Stimulated activated naive CD8-positive, alpha-beta T cell treated with anti-CD3 and anti-CD28 coated beads, Interleukin-15, Interleukin-2, amounts not matched to agents 100 ng/mL and 50 ng/mL, for 24 hours (primary cell): ENCODE measurements at regions not wholly inside any gene's neighbourhood (a gene's known extent, or its start where the extent isn't known, plus 50 kb on each side); places are given as distances from the start of the nearest gene placed in this dataset.
A peak's percentile ranks its signal among the peaks of the same experiment; 100 is the strongest.
"Not testable (repeated sequence)": the region's sequence is repeated elsewhere in the genome, so short reads cannot be mapped to it uniquely, and the experiment has no call there.

Experiments
- H3K27ac Mint-ChIP-seq: one replicate; pipeline ENCODE4 v1.8.0; 2021; ENCODE audit warnings: mild to moderate bottlenecking, mixed read lengths
- H3K27me3 Mint-ChIP-seq: one replicate; pipeline ENCODE4 v1.8.0; 2021; ENCODE audit warnings: mixed read lengths
- H3K36me3 Mint-ChIP-seq: one replicate; pipeline ENCODE4 v1.8.0; 2021; ENCODE audit warnings: low read depth, mixed read lengths
- H3K4me1 Mint-ChIP-seq: one replicate; pipeline ENCODE4 v1.8.0; 2021; ENCODE audit warnings: low read depth, mixed read lengths
- H3K4me3 Mint-ChIP-seq: one replicate; pipeline ENCODE4 v1.8.0; 2021; ENCODE audit warnings: mild to moderate bottlenecking, mixed read lengths
- H3K9me3 Mint-ChIP-seq: one replicate; pipeline ENCODE4 v1.8.0; 2021; ENCODE audit warnings: mixed read lengths

DNA sequence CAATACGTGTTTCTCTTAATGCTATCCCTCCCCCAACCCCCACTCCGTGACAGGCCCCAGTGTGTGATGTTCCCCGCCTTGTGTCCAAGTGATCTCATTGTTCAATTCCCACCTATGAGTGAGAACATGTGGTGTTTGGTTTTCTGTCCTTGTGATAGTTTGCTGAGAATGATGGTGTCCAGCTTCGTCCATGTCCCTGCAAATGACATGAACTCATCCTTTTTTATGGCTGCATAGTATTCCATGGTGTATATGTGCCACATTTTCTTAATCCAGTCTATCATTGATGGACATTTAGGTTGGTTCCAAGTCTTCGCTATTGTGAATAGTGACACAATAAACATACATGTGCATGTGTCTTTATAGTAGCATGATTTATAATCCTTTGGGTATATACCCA, 52.5 kb downstream of the KIAA0408 start:
- not testable (repeated sequence) for H3K27ac Mint-ChIP-seq, H3K36me3 Mint-ChIP-seq, H3K4me3 Mint-ChIP-seq, H3K9me3 Mint-ChIP-seq, H3K27me3 Mint-ChIP-seq
- peaks cover 23% of the 10 kb centered on the region for H3K4me1 Mint-ChIP-seq

DNA sequence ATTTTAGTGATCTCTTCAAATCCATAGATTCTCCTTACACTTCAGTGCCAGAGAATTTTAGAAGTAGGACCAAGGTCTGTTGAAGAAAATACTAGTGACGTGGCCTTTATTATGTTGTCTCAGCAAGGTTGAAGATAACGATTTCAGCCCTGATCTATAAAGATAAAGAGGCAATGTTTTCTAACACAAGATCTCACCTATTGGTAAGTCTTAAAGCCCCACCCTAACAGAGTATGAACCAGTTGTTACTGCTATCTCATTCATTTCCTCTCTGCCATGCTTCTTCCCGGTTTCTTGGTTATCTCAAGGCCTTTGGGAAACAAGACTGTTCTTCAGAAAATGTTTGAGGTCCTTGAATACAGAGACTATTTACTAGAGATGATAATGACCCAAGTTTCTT, 53.1 kb downstream of the KIAA0408 start:
- Mint-ChIP-seq H3K36me3 (no peaks in the 10 kb centered on the region), H3K9me3 (peaks cover 5% of the 10 kb centered on the region), H3K27me3 (no peaks in the 10 kb centered on the region), H3K4me1 (peaks cover 23% of the 10 kb centered on the region), H3K4me3 (no peak overlapping the region), H3K27ac (no peak overlapping the region)

DNA sequence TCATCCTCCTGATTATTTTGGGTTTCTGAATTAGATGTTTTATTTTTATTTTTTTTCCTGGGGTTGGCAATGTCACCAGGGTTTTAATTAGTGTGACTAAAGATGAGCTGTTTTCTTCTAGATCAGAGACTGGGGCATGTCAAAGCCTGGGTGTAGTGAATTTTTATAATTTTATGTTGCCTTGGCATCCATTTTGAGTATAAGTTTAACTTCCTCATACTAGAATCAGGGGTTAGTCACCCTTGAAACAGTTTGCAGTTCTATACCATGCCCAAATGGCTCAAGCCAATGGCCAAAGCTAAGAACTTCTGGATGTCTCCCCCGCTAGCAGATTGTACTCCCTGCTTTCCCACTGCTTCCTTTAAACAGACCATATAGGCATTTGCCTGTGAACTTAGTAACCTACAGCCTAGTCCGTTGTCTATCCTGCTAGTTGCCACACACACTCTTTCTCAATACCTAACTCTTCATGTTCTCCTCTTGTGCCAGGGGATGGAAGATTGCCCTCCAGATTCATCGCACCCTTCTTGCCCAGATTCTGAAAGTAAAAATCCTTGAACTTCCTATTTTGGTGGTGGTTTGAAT, 54.5 kb downstream of the KIAA0408 start:
- no peak overlapping the region for H3K27ac Mint-ChIP-seq
- H3K4me1 Mint-ChIP-seq: peaks cover 23% of the 10 kb centered on the region
- H3K4me3 Mint-ChIP-seq: no peak overlapping the region
- H3K36me3 Mint-ChIP-seq: no peaks in the 10 kb centered on the region
- H3K9me3 Mint-ChIP-seq: peaks cover 3% of the 10 kb centered on the region
- H3K27me3 Mint-ChIP-seq: no peaks in the 10 kb centered on the region

DNA sequence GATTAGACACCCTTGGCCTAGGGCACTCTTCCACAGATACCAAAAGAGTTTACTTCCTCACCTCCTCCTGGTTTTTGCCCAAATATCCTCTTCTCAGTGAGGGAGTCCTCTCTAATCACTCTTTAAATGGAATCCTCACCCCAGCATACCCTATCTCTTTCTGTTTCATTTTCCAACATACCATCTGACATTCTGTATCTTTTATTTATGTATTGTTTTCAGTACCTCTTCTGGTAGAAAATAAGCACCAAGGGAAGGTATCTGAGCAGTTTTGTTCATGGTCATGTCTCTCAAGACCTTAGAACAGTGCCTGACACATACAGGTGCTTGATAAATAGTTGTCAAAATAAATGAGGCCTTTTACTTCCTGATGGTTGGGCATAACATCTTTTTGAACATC, 55.1 kb downstream of the KIAA0408 start:
- H3K36me3 Mint-ChIP-seq: no peaks in the 10 kb centered on the region
- H3K9me3 Mint-ChIP-seq: no peaks in the 10 kb centered on the region
- peak overlapping the region; percentile 67 for H3K27ac Mint-ChIP-seq
- no peaks in the 10 kb centered on the region for H3K27me3 Mint-ChIP-seq
- no peak overlapping the region for H3K4me3 Mint-ChIP-seq
- H3K4me1 Mint-ChIP-seq: peaks cover 23% of the 10 kb centered on the region

DNA sequence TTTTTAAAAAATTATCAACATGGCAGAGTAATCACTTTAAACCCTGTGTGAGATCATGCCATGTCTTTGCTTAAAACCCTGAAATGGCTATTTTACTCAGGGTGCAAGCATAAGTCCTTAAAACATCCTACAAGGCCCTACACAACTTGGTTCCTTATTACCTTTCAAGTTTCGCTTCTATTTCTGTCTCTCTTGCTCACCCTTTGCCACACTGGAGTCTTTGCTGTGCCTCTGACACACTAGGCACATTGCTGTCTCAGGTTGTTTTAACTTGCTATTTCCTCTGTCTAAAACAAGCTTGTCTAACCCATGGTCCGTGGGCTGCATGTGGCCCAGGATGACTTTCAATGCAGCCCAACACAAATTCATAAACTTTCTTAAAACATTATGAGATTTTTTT, 55.6 kb downstream of the KIAA0408 start:
- peak overlapping the region; percentile 67 for H3K27ac Mint-ChIP-seq
- H3K27me3 Mint-ChIP-seq: no peaks in the 10 kb centered on the region
- no peaks in the 10 kb centered on the region for H3K36me3 Mint-ChIP-seq
- no peaks in the 10 kb centered on the region for H3K9me3 Mint-ChIP-seq
- no peak overlapping the region for H3K4me3 Mint-ChIP-seq
- H3K4me1 Mint-ChIP-seq: peaks cover 23% of the 10 kb centered on the region

DNA sequence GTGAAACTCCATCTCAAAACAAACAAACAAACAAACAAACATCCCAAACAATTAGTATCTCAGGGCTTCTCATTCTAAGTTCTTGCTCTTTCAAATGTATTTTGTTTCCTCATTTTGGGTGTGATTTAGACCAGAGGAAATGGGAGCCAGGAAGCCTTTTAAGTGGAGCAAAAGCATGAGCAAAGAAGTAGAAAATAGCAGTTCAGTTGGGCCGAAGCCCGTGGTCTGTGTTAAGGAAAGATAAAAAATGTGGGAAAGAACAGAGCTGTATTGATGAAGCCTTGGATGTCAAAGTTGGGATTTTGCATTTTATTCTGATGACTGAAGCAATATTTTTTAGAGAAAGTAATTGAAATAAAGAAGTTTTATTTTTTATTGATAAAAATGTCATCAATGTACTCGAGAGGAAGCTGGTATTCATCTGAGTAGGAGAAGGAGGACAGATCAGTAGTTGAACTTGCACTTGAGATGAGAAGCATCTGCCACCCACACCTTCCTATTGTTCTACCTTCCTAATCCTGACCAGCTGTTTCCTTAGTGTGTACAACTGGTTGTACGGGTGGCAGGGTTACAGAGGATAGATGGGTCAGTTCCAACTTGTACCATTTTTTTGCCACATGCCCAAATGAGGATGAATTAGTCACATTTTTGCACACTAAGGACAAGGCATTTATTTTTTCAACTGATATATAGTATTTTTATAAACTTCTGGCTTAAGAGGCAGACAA, 56.1 kb downstream of the KIAA0408 start:
- Mint-ChIP-seq H3K27ac (no peak overlapping the region), H3K27me3 (no peaks in the 10 kb centered on the region), H3K36me3 (no peaks in the 10 kb centered on the region), H3K4me3 (no peak overlapping the region), H3K4me1 (peaks cover 23% of the 10 kb centered on the region), H3K9me3 (no peaks in the 10 kb centered on the region)

DNA sequence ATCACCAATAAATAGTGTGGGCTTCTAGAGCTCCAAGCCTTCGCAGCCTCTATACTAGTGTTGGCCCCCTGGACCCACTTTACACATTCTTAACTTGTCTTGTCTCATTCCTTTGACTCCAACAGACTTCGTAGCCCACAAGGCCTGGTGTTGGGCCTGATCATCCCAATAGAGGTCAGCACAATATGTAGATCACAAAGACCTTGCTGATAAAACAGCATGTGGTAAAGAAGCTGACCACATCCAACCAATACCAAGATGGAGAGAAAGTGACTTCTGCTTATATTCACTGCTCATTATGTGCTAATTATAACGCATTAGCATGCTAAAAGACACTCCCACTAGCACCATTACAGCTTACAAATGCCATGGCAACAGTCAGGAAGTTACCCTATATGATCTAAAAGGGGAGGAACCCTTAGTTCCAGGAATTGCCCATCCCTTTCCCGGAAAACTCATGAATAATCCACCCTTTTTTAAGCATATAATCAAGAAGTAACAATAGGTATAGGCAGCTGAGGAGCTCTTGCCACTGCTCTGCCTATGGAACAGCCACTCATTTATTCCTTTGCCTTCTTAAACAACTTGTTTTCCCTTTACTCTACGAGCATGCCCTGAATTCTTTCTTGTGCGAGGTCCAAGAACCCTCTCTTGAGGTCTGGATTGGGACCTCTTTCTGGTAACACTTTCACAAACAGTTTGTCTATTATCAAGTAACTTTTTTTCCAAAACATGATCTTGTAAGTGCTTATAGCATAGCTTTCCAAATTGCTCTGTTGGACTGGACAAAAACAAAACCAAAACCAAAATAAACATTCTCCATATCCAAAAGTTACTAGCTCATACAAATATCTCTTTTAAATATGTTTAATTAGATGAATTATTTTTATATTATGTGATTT, 54.6 kb upstream of the ECHDC1 start:
- Mint-ChIP-seq H3K36me3 (no peaks in the 10 kb centered on the region), H3K4me3 (no peak overlapping the region), H3K27ac (no peak overlapping the region), H3K4me1 (peaks cover 3% of the 10 kb centered on the region), H3K27me3 (no peaks in the 10 kb centered on the region), H3K9me3 (no peaks in the 10 kb centered on the region)

DNA sequence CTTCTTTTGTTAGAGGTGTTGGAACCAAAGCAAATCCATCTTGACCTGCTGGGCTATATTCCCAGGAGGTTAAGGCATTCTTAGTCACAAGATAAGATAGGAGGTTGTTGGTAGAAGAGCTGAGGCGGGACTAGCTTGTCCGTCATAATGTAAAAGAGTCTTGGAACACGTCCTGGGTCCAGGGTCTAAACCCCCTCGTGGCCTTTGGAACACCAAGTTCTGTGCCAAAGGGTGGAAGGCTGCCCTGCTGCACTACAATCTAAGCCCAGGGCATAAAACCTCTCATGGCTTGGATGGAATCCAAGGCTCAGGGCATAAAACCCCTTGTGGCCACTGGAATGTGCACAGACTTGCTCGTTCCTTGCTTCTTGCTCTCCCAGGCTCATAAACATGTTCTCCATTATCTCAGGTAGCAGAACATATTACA, 53.8 kb upstream of the ECHDC1 start:
- H3K4me1 Mint-ChIP-seq, H3K9me3 Mint-ChIP-seq, H3K36me3 Mint-ChIP-seq, H3K4me3 Mint-ChIP-seq, H3K27me3 Mint-ChIP-seq, H3K27ac Mint-ChIP-seq: not testable (repeated sequence)
